ENCODE measurements at regions not wholly inside any gene's neighbourhood (a gene's known extent, or its start where the extent isn't known, plus 50 kb on each side); places are given as distances from the start of the nearest gene placed in this dataset.

DNA sequence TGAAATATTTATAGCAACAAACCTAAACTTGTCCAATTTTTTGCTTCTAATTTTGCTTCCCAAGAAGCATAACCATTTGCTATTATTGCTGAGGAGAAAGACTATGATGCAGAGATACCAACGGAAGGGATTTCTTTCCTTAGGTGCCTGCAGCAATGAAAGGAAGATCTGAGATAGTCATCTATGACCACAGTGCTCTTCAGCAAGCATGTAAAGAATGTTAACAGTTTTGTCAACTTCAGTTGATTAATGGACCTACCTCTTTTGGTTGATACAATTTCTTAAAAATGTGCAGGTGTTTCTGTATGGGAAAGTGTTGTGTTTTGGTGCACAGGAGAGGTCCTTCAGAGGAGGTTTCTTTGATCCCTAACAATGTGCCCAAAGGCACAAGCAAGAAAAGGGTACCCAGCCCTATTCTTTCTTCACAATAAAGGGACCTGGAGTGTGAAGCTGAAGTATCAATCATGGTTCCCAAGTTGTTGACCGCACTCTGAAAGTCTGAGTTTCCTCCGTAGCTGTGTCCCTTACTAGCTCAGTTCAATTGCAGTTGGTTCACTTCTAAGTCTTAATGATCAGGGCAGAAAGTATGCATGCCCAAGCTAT, 307.7 kb upstream of the KCNH8 start:
- H4K5ac ChIP-seq (ENCODE audit: low read depth, low read length), result no peak overlapping the region
- no peak overlapping the region for H2BK20ac ChIP-seq (ENCODE audit: low read depth, low read length)
- no peak overlapping the region for H3K4ac ChIP-seq (ENCODE audit: low read depth, low read length)
- no peaks in the 10 kb centered on the region for H3K4me1 ChIP-seq (ENCODE audit: control insufficient read depth, insufficient read depth, low read length)
- no peak overlapping the region for H3K14ac ChIP-seq (replicated peaks; ENCODE audit: low read depth, low read length)
- H2AK9ac ChIP-seq (replicated peaks; ENCODE audit: low read depth, low read length, poor library complexity), result no peak overlapping the region
- ATAC-seq (ENCODE audit: low read depth), result no peak
- no peak overlapping the region for H3K23ac ChIP-seq (ENCODE audit: low read depth, low read length)
- no peak overlapping the region for H3K27ac ChIP-seq (ENCODE audit: insufficient read depth, low read length)
- peaks cover 6% of the 10 kb centered on the region for H3K9me3 ChIP-seq (ENCODE audit: control insufficient read depth, insufficient read depth, low read length)
- H3K4me3 ChIP-seq (ENCODE audit: insufficient read depth, low read depth, low read length), result no peak overlapping the region
- H2BK5ac ChIP-seq (ENCODE audit: low read depth, low read length, poor library complexity, severe bottlenecking), result no peak overlapping the region
- CTCF ChIA-PET, result no interaction called here
- no TSS peak for BruUV-seq (replicated peaks)
- no peak overlapping the region for H3K18ac ChIP-seq (ENCODE audit: low read depth, low read length)
- no peak overlapping the region for H4K91ac ChIP-seq (ENCODE audit: insufficient read depth, low read depth, low read length)
- H2BK15ac ChIP-seq (ENCODE audit: low read depth, low read length), result no peak overlapping the region
- no peak overlapping the region for H4K8ac ChIP-seq (ENCODE audit: low read depth in 2 of 2, low read length in 2 of 2)
- H2BK120ac ChIP-seq (ENCODE audit: low read depth, low read length), result no peak overlapping the region
- H3K56ac ChIP-seq (ENCODE audit: extremely low read depth, insufficient read depth, low read length), result no peak overlapping the region
- WGBS, 2 experiments (ENCODE audit: extremely low coverage in 2 of 2, insufficient read length in 1 of 2), result no CpG with 5 or more reads among the region's 3 CpGs
- no peaks in the 10 kb centered on the region for H3K36me3 ChIP-seq (ENCODE audit: control insufficient read depth, insufficient read depth, low read length)
- no peaks in the 10 kb centered on the region for H3K27me3 ChIP-seq (ENCODE audit: control insufficient read depth, insufficient read depth, low read length)
- in situ Hi-C loops (cut with MboI; ENCODE audit: low sequenced_read_pairs) (no loop called here), intact Hi-C loops (cut with micrococcal nuclease) (no loop called here), dilution Hi-C loops (cut with HindIII; ENCODE audit: low sequenced_read_pairs, unreplicated experiment) (no loop called here)
- no peaks in the 10 kb centered on the region for H3K79me1 ChIP-seq (ENCODE audit: low read depth in 1 of 2, low read length in 2 of 2)
- no peaks in the 10 kb centered on the region for H3K9me1 ChIP-seq (ENCODE audit: insufficient read depth, low read length)
- DNase-seq, result no peak
- H4K20me1 ChIP-seq (ENCODE audit: insufficient read depth, low read length), result no peaks in the 10 kb centered on the region
- POLR2A ChIA-PET (ENCODE audit: unreplicated experiment), result no interaction called here
- H3K9ac ChIP-seq (ENCODE audit: low read depth, low read length), result no peak overlapping the region
- TF ChIP-seq, protein P1, sequence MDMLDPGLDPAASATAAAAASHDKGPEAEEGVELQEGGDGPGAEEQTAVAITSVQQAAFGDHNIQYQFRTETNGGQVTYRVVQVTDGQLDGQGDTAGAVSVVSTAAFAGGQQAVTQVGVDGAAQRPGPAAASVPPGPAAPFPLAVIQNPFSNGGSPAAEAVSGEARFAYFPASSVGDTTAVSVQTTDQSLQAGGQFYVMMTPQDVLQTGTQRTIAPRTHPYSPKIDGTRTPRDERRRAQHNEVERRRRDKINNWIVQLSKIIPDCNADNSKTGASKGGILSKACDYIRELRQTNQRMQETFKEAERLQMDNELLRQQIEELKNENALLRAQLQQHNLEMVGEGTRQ (IDR thresholded peaks at IDR 0.05; ENCODE audit: low read depth, low read length), result no peak
- TF ChIP-seq CTCF (conservative IDR thresholded peaks at IDR 0.05; ENCODE audit: low read depth, low read length), result no peak
- TF ChIP-seq SMC3 (IDR thresholded peaks at IDR 0.05; ENCODE audit: low read depth, low read length), result no peak
- no peak for TF ChIP-seq RCOR1 (IDR thresholded peaks at IDR 0.05; ENCODE audit: insufficient replicate concordance, low read length)
- no peak for TF ChIP-seq MXI1 (IDR thresholded peaks at IDR 0.05; ENCODE audit: borderline replicate concordance, low read depth, low read length)
- TF ChIP-seq RFX5 (IDR thresholded peaks at IDR 0.05; ENCODE audit: low read depth, low read length), result no peak
- no peak for TF ChIP-seq CHD1 (IDR thresholded peaks at IDR 0.05; ENCODE audit: low read depth, low read length)
- no peak overlapping the region for H3K4me2 ChIP-seq (ENCODE audit: low read depth, low read length)
- no peak overlapping the region for H2AK5ac ChIP-seq (ENCODE audit: low read depth, low read length)
- H2AFZ ChIP-seq (replicated peaks; ENCODE audit: low read length, poor library complexity), result no peak overlapping the region
